Ovary (tissue), 3 donors: ENCODE measurements at regions not wholly inside any gene's neighbourhood (a gene's known extent, or its start where the extent isn't known, plus 50 kb on each side); places are given as distances from the start of the nearest gene placed in this dataset.

ENCODE experiments used
- EP300 ChIP-seq: sonication (generic); formaldehyde crosslinking; IDR thresholded peaks from one replicate; pipeline ENCODE4 v1.6.1; 2017; ENCODE audit warnings: antibody characterized with exemption
- POLR2A ChIP-seq: fragments of 450-650 bp; IDR thresholded peaks from one replicate; pipeline ENCODE4 v1.6.1; 2017; ENCODE audit warnings: antibody characterized with exemption, mild to moderate bottlenecking, moderate library complexity
- TF ChIP-seq, protein P1 (sequence below), 3 donors: fragments of 450-650 bp in 2 of 3; fragments of 200-600 bp in 1 of 3; IDR thresholded peaks; one replicate each; pipeline versions ENCODE4 v1.5.1 to v1.8.0; 2016 to 2022; ENCODE audit warnings: antibody characterized with exemption in 3 of 3, mild to moderate bottlenecking in 1 of 3
- donor health status: DM: no; HTN: no; CAD: no.

GRCh38 chr6:47102331-47102730 lies 60.2 kb upstream of the ADGRF1 start:
- TF ChIP-seq, protein P1, sequence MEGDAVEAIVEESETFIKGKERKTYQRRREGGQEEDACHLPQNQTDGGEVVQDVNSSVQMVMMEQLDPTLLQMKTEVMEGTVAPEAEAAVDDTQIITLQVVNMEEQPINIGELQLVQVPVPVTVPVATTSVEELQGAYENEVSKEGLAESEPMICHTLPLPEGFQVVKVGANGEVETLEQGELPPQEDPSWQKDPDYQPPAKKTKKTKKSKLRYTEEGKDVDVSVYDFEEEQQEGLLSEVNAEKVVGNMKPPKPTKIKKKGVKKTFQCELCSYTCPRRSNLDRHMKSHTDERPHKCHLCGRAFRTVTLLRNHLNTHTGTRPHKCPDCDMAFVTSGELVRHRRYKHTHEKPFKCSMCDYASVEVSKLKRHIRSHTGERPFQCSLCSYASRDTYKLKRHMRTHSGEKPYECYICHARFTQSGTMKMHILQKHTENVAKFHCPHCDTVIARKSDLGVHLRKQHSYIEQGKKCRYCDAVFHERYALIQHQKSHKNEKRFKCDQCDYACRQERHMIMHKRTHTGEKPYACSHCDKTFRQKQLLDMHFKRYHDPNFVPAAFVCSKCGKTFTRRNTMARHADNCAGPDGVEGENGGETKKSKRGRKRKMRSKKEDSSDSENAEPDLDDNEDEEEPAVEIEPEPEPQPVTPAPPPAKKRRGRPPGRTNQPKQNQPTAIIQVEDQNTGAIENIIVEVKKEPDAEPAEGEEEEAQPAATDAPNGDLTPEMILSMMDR (IDR thresholded peaks at IDR 0.05), result no peak
- TF ChIP-seq EP300 (no peak), POLR2A (no peak)
